Neutrophil (primary cell): ENCODE measurements at regions not wholly inside any gene's neighbourhood (a gene's known extent, or its start where the extent isn't known, plus 50 kb on each side); places are given as distances from the start of the nearest gene placed in this dataset.

Experiments
- H3K27ac ChIP-seq: fragments of 200-600 bp; sonication (generic); 2 replicates; pipeline ENCODE4 v1.5.1; 2016; ENCODE audit warnings: mild to moderate bottlenecking, moderate library complexity
- H3K27me3 ChIP-seq: fragments of 200-600 bp; sonication (generic); 2 replicates; pipeline ENCODE4 v1.6.0; 2016; ENCODE audit warnings: mild to moderate bottlenecking
- H3K36me3 ChIP-seq: fragments of 200-600 bp; sonication (generic); 2 replicates; pipeline ENCODE4 v1.5.1; 2017
- H3K4me1 ChIP-seq, 2 experiments: fragments of 200-600 bp in 1 of 2; sonication (generic) in 1 of 2; 1 replicate in 1 of 2; 2 replicates in 1 of 2; pipeline versions ENCODE4 v1.5.1 to v1.6.1; 2013 to 2016; ENCODE audit warnings: low read depth in 1 of 2, low read length in 1 of 2, mild to moderate bottlenecking in 1 of 2, moderate library complexity in 1 of 2; ENCODE audit not compliant: control insufficient read depth in 1 of 2, insufficient read depth in 1 of 2
- H3K4me3 ChIP-seq, 2 experiments: fragments of 200-600 bp in 1 of 2; sonication (generic) in 1 of 2; 1 replicate in 1 of 2; 2 replicates in 1 of 2; pipeline ENCODE4 v1.5.1; 2013 to 2016; ENCODE audit warnings: low read depth in 1 of 2, low read length in 1 of 2, mild to moderate bottlenecking in 1 of 2, moderate library complexity in 1 of 2
- H3K9me3 ChIP-seq: fragments of 200-600 bp; sonication (generic); 2 replicates; pipeline ENCODE4 v1.5.1; 2016
- CTCF ChIP-seq: fragments of 200-600 bp; sonication (generic); IDR thresholded peaks from 2 replicates; pipeline ENCODE4 v1.5.1; 2016; ENCODE audit warnings: antibody characterized with exemption

DNA sequence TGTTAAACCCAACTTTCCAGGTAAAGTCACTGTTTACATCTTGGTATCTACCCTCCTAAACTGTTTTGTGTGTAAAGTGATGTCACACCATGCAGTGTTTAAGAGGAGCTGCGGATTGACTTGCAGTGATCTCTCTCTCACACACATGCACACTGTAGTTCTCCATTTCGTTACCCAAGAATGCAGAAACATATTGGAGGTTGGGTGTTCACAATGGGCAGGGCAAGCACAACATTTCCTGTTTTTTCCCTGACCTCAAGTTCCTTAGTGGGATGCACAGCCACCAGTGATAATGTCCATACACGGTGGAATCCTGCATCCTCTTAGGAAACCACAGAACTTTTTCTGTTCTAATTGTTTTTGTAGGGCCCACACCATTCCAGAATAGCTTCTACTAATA lies 85.3 kb upstream of the CFAP20DC start:
- no peak overlapping the region for H3K27ac ChIP-seq
- no peak for TF ChIP-seq CTCF
- no peak overlapping the region for H3K4me3 ChIP-seq
- no peaks in the 10 kb centered on the region for H3K9me3 ChIP-seq
- no peaks in the 10 kb centered on the region for H3K36me3 ChIP-seq
- no peaks in the 10 kb centered on the region for H3K4me1 ChIP-seq
- H3K27me3 ChIP-seq: no peaks in the 10 kb centered on the region

DNA sequence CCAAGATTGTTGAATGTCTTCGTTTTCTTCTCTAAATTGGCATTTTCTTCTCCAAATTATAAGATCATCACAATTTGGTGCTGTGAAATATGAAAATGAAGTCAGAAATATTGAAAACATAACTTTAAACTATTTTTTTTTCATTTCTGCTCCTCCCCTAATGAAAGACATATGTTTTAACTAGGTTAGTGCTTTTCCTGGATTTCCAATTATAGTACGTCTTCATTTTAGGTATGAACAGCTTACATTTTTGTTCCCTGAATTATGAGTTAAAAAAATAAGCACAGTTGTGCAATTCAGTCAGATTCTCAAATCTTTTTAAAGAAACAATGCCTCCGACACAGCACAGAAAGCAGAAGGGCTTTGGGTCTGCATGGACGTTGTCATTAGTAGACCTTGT lies 83.5 kb upstream of the CFAP20DC start:
- no peaks in the 10 kb centered on the region for H3K4me1 ChIP-seq
- no peaks in the 10 kb centered on the region for H3K9me3 ChIP-seq
- no peak overlapping the region for H3K4me3 ChIP-seq
- H3K36me3 ChIP-seq: no peaks in the 10 kb centered on the region
- no peak overlapping the region for H3K27ac ChIP-seq
- no peaks in the 10 kb centered on the region for H3K27me3 ChIP-seq
- no peak for TF ChIP-seq CTCF

- no peaks in the 10 kb centered on the region for H3K27me3 ChIP-seq
- no peaks in the 10 kb centered on the region for H3K9me3 ChIP-seq
- H3K27ac ChIP-seq: no peak overlapping the region
- no peaks in the 10 kb centered on the region for H3K4me1 ChIP-seq
- TF ChIP-seq CTCF: no peak
- no peak overlapping the region for H3K4me3 ChIP-seq
- no peaks in the 10 kb centered on the region for H3K36me3 ChIP-seq
Measured at GRCh38 chr3:59131016-59131766, 81.4 kb upstream of the CFAP20DC start.

DNA sequence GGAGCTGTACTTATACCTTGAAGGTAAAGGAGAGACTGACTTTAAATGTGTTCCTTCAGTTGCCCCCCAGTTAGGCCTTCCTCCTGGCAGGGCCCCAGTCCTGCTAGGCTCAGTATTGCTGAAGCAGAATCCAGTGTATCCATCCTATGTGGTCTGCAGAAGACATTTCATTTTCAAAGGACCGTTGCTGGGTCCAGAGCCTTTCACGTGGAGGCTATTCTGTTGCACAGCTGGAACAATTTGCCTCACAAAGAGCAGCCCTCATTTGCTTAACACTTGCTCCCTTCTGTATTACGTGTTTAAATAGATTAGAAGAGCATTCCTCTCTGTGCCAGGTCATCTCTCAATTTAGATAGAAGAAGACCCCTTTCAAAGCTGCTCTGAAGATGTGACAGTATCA lies 78.9 kb upstream of the CFAP20DC start:
- no peak overlapping the region for H3K4me3 ChIP-seq
- no peak overlapping the region for H3K27ac ChIP-seq
- no peaks in the 10 kb centered on the region for H3K4me1 ChIP-seq
- no peaks in the 10 kb centered on the region for H3K27me3 ChIP-seq
- TF ChIP-seq CTCF: no peak
- H3K9me3 ChIP-seq: no peaks in the 10 kb centered on the region
- H3K36me3 ChIP-seq: no peaks in the 10 kb centered on the region

GRCh38 chr3:59127071-59127470 lies 77.2 kb upstream of the CFAP20DC start:
- H3K27ac ChIP-seq: no peak overlapping the region
- H3K4me1 ChIP-seq: no peaks in the 10 kb centered on the region
- H3K27me3 ChIP-seq: no peaks in the 10 kb centered on the region
- no peak overlapping the region for H3K4me3 ChIP-seq
- no peaks in the 10 kb centered on the region for H3K36me3 ChIP-seq
- TF ChIP-seq CTCF: no peak
- no peaks in the 10 kb centered on the region for H3K9me3 ChIP-seq
